Fibroblast of mammary gland (primary cell): ENCODE measurements at regions not wholly inside any gene's neighbourhood (a gene's known extent, or its start where the extent isn't known, plus 50 kb on each side); places are given as distances from the start of the nearest gene placed in this dataset.

Experiments
- DNase-seq: peaks from one replicate; pipeline ENCODE4 v3.0.0-alpha.2; 2010; ENCODE audit warnings: low read depth
- H3K4me3 ChIP-seq: 2 replicates; pipeline ENCODE4 v1.5.1; 2011; ENCODE audit warnings: low read depth, mild to moderate bottlenecking, low read length, moderate library complexity; ENCODE audit not compliant: control insufficient read depth
- TF ChIP-seq, protein P1 (sequence below): conservative IDR thresholded peaks from 2 replicates; pipeline ENCODE4 v1.5.1; 2011; ENCODE audit warnings: low read depth, low read length, inconsistent platforms; ENCODE audit not compliant: control insufficient read depth, insufficient read depth

DNA sequence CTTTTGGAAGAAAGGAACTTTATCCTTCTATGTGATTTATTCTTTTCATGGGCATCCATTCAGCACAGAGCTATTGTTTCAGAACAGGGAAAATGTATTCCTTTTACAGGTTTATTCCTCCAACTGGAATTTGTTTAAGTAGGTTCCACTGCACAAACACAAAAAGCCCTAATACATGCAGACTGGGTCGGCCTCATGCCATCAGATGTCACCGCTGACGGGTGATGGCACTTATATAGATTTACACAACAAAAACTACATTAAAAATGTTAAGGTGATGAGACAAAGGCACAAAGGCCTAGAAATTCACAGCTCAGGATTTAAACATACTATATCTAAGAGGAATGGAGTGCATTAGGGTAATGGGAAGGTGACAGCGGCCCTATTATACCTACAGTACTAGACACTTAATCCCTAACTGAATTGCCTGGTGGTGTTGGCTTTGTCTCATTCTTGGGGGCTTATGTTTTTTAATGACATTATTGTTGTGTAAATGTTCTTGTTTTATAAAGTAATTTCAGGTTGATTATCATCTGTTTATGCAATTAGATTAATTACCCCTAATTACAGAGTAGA lies 276.4 kb upstream of the PSMD7 start:
- DNase-seq = no peak
- TF ChIP-seq, protein P1, sequence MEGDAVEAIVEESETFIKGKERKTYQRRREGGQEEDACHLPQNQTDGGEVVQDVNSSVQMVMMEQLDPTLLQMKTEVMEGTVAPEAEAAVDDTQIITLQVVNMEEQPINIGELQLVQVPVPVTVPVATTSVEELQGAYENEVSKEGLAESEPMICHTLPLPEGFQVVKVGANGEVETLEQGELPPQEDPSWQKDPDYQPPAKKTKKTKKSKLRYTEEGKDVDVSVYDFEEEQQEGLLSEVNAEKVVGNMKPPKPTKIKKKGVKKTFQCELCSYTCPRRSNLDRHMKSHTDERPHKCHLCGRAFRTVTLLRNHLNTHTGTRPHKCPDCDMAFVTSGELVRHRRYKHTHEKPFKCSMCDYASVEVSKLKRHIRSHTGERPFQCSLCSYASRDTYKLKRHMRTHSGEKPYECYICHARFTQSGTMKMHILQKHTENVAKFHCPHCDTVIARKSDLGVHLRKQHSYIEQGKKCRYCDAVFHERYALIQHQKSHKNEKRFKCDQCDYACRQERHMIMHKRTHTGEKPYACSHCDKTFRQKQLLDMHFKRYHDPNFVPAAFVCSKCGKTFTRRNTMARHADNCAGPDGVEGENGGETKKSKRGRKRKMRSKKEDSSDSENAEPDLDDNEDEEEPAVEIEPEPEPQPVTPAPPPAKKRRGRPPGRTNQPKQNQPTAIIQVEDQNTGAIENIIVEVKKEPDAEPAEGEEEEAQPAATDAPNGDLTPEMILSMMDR = no peak
- no peak overlapping the region for H3K4me3 ChIP-seq

DNA sequence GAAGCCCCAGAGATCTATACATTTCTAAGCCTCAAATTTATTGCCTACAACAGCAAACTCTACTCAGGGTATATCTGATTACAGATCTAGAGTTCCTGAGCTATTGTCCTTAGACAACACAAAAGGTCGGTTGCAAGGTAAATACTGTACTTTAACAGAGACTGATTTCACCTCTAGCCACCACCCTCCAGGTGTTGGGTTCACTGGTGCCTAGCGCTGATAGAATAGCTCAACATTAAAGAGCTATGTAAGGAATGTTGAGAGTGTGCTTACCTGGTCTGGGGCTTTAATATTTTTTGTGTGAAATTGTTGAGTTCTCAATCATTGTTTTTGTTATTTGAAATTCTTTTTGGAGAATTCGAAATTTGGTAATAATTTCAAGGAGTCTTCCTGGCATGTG lies 277.0 kb upstream of the PSMD7 start:
- no peak for DNase-seq
- TF ChIP-seq, protein P1 = no peak
- no peak overlapping the region for H3K4me3 ChIP-seq

DNA sequence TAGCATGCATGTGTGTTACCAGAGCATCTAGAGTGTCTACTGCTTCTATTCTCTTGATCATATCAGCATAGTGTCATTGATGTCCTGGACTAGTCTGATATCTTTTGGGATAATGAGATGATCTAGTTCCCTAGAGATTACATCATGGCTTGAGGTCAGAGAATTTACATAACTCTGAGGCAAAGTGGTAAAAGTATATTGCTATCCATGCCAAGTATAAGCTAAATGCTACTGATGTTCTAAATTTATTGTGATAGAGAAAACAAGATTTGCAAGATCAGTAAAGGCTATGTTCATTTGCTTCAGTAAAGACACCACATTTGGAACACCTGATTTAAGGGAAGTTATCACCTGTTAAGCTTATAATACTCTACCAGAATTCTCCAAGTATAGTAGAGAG lies 280.7 kb upstream of the PSMD7 start:
- no peak overlapping the region for H3K4me3 ChIP-seq
- no peak for DNase-seq
- TF ChIP-seq, protein P1 = no peak

DNA sequence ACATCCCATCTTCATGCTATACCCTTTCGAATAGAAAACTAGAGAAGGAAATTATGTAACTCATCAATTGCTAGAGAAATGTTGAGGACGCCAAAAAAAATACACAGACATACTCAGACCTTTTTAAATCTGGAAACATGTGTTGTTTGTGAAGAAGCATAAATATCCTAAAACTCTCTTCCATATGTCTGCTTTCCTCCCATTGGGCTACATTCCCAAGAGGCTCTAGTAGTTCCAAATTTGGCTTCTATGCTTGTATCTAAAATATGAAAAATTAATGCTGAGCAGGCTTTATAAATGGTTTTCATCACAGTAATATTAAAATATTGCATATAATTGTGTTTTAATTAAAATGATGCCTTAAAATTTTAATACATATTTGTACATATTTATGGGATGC lies 297.9 kb upstream of the PSMD7 start:
- TF ChIP-seq, protein P1 = no peak
- no peak for DNase-seq
- no peak overlapping the region for H3K4me3 ChIP-seq

DNA sequence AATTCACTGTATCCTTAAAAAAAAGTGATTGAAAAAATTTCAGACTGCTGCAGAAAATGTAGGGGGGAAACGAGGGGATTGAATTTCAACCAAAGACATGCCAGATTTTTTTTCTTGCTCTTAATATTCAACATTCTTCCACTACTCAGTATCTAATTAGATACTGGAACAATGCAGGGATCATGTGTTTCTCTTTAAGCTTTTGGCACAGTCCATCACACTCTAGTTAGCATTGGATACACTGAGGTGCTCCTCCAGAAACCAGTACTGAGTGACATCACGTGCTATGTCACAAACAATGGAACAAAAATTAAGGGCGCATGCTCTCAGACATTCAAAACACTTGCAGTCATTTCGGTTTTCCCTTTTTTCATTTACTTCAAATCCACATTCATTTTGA lies 298.6 kb upstream of the PSMD7 start:
- H3K4me3 ChIP-seq = no peak overlapping the region
- TF ChIP-seq, protein P1 = no peak
- DNase-seq = no peak

DNA sequence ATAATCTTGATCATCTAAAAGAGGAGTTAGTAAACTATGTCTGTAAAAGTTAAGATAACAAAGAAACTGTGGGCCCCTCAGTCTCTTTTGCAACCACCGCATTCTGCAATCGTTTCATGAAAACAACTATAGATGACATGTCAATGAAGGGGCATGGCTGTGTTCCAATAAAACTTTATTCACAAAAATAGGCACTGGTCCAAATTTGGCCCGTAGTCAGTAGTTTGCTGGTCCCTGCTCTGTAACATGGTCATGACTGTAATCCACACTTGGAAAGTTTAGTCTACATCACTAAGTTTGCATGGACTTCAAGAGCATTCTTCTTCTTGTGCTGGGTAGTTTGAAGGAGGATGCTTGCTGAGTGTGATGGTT lies 299.3 kb upstream of the PSMD7 start:
- TF ChIP-seq, protein P1 = no peak

More for the DNA sequence above, 299.3 kb upstream of the PSMD7 start:
- no peak overlapping the region for H3K4me3 ChIP-seq
- DNase-seq = no peak
